Tibial nerve (tissue), 4 donors: ENCODE measurements at regions not wholly inside any gene's neighbourhood (a gene's known extent, or its start where the extent isn't known, plus 50 kb on each side); places are given as distances from the start of the nearest gene placed in this dataset.

ENCODE experiments used
- DNase-seq, 2 donors: peaks; one replicate each; pipeline ENCODE4 v3.0.0-alpha.2; 2019; ENCODE audit warnings: low spot score in 2 of 2
- H3K27ac ChIP-seq, 4 donors: fragments of 200-600 bp; sonication (generic) in 3 of 4; one replicate each; pipeline ENCODE4 v1.5.1; 2017 to 2019; ENCODE audit warnings: mild to moderate bottlenecking in 1 of 4
- H3K27me3 ChIP-seq, 2 donors: fragments of 200-600 bp; sonication (generic) in 1 of 2; one replicate each; pipeline versions ENCODE4 v1.5.1 to v1.6.0; 2017 to 2019
- H3K36me3 ChIP-seq, 3 donors: fragments of 200-600 bp; sonication (generic); one replicate each; pipeline ENCODE4 v1.5.1; 2018 to 2019
- H3K4me1 ChIP-seq, 4 donors: fragments of 200-600 bp; sonication (generic) in 3 of 4; one replicate each; pipeline ENCODE4 v1.5.1; 2017 to 2019
- H3K4me3 ChIP-seq, 4 donors: fragments of 200-600 bp; sonication (generic) in 3 of 4; one replicate each; pipeline ENCODE4 v1.5.1; 2017 to 2019; ENCODE audit warnings: mild to moderate bottlenecking in 1 of 4, moderate library complexity in 1 of 4
- H3K9me3 ChIP-seq, 4 donors: fragments of 200-600 bp; sonication (generic) in 3 of 4; one replicate each; pipeline ENCODE4 v1.5.1; 2017 to 2019
- CTCF ChIP-seq, 5 experiments: fragments of 200-600 bp in 3 of 5; fragments of 450-650 bp in 2 of 5; sonication (generic) in 3 of 5; IDR thresholded peaks; one replicate each; pipeline ENCODE4 v1.5.1; 2016 to 2019; ENCODE audit warnings: antibody characterized with exemption in 5 of 5, mild to moderate bottlenecking in 3 of 5, moderate library complexity in 2 of 5
- EP300 ChIP-seq, 2 donors: sonication (generic); formaldehyde crosslinking; IDR thresholded peaks; one replicate each; pipeline ENCODE4 v1.6.1; 2017; ENCODE audit warnings: antibody characterized with exemption in 2 of 2, mild to moderate bottlenecking in 1 of 2
- POLR2A ChIP-seq, 2 donors: fragments of 450-650 bp; IDR thresholded peaks; one replicate each; pipeline ENCODE4 v1.6.1; 2017; ENCODE audit warnings: antibody characterized with exemption in 2 of 2, mild to moderate bottlenecking in 2 of 2, moderate library complexity in 2 of 2
- WGBS, 2 donors: methylation state at CpG; one replicate each; pipeline ENCODE4 v1.1.5; 2018; 5-methylcytosine and 5-hydroxymethylcytosine counted together

DNA sequence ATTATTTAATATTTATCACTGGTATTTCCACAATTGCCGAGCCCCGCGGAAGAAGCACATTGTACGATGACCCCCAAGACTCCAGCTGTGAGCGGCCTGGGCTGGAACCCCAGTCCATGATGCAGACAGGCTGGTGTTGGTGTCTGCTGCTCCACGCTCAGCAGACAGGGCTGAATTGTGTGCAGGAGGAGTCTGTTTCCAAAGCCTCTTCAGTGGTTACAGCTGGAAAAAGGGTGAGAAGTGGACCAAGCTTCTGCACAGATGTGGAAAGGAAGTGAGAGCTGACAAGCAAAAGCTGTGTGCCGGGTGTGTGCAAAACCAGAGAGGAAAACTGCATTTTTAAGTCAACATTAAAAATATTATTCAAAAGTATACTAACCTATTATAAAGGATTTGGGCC lies 500.4 kb downstream of the GALR1 start:
- no peak for DNase-seq
- no peak for TF ChIP-seq EP300 (IDR thresholded peaks at IDR 0.05)
- TF ChIP-seq POLR2A (IDR thresholded peaks at IDR 0.05): no peak
- TF ChIP-seq CTCF (IDR thresholded peaks at IDR 0.05): no peak
- no peaks in the 10 kb centered on the region for H3K36me3 ChIP-seq
- H3K9me3 ChIP-seq: no peaks in the 10 kb centered on the region
- 64 to 74% methylated on average over 7 of the region's 7 CpGs for WGBS, 2 donors
- H3K4me3 ChIP-seq: no peak overlapping the region
- no peaks in the 10 kb centered on the region for H3K27me3 ChIP-seq
- H3K4me1 ChIP-seq: no peaks in the 10 kb centered on the region
- H3K27ac ChIP-seq: no peak overlapping the region

GRCh38 chr18:77754475-77755044 lies 504.9 kb downstream of the GALR1 start:
- no peak for DNase-seq
- Histone ChIP-seq H3K27me3 (no peaks in the 10 kb centered on the region), H3K36me3 (no peaks in the 10 kb centered on the region), H3K4me1 (no peaks in the 10 kb centered on the region), H3K9me3 (no peaks in the 10 kb centered on the region), H3K27ac (no peak overlapping the region), H3K4me3 (no peak overlapping the region)
- WGBS, 2 donors: 66 to 67% methylated on average over 7 of the region's 7 CpGs
- TF ChIP-seq CTCF (IDR thresholded peaks at IDR 0.05) (no peak), EP300 (IDR thresholded peaks at IDR 0.05) (no peak), POLR2A (IDR thresholded peaks at IDR 0.05) (no peak)

- TF ChIP-seq CTCF (IDR thresholded peaks at IDR 0.05) (no peak), POLR2A (IDR thresholded peaks at IDR 0.05) (no peak), EP300 (IDR thresholded peaks at IDR 0.05) (no peak)
- H3K9me3 ChIP-seq: no peaks in the 10 kb centered on the region
- H3K36me3 ChIP-seq: no peaks in the 10 kb centered on the region
- H3K4me1 ChIP-seq: no peaks in the 10 kb centered on the region
- H3K27me3 ChIP-seq: no peaks in the 10 kb centered on the region
- no peak for DNase-seq
- WGBS, 2 donors: 72 to 80% methylated on average over 6 of the region's 6 CpGs
- no peak overlapping the region for H3K27ac ChIP-seq
- H3K4me3 ChIP-seq: no peak overlapping the region
Observed at GRCh38 chr18:77755187-77755586, 505.5 kb downstream of the GALR1 start.

DNA sequence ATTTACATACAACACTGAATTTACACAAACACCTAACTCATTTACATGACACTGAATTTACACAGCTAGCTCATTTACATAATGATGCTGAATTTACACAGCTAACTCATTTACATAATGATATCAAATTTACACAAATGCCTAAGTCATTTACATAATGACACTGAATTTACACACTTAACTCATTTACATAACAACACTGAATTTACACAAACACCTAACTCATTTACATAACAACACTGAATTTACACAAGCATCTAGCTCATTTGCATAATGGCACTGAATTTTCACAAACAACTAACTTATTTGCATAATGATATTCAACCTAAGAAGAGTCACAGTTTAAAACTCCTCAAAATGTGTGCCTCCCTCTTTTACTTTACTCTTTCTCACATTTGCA lies 511.7 kb downstream of the GALR1 start:
- TF ChIP-seq POLR2A (IDR thresholded peaks at IDR 0.05): no peak
- no peak for TF ChIP-seq CTCF (IDR thresholded peaks at IDR 0.05)
- no peak for TF ChIP-seq EP300 (IDR thresholded peaks at IDR 0.05)
- Histone ChIP-seq H3K9me3 (no peaks in the 10 kb centered on the region), H3K27me3 (no peaks in the 10 kb centered on the region), H3K4me1 (no peaks in the 10 kb centered on the region), H3K36me3 (no peaks in the 10 kb centered on the region), H3K4me3 (no peak overlapping the region), H3K27ac (no peak overlapping the region)
- DNase-seq: no peak

DNA sequence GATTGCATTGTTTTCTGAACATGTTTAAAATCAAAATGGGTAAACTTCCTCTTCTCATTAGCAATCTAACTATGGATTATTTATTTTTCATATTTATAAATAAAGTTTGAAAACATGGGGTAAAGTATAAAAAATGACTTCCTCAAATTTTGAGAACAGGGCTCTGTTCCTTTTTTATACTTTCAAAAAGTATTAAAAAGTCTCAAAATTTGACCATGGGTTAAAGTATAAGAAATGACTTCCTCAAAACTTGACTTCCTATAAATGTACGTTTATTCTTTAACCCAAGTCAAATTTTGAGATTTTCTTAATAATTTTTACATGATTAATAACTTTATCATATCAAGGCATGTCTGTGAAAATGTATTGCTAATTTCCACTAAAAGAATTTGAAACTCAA lies 512.4 kb downstream of the GALR1 start:
- TF ChIP-seq EP300 (IDR thresholded peaks at IDR 0.05) (no peak), CTCF (IDR thresholded peaks at IDR 0.05) (no peak), POLR2A (IDR thresholded peaks at IDR 0.05) (no peak)
- H3K27ac ChIP-seq: no peak overlapping the region
- H3K4me1 ChIP-seq: no peaks in the 10 kb centered on the region
- no peaks in the 10 kb centered on the region for H3K36me3 ChIP-seq
- no peak overlapping the region for H3K4me3 ChIP-seq
- H3K9me3 ChIP-seq: no peaks in the 10 kb centered on the region
- 57 to 67% methylated on average over 1 of the region's 1 CpG for WGBS, 2 donors
- no peak for DNase-seq
- H3K27me3 ChIP-seq: no peaks in the 10 kb centered on the region
